Kasumi-1 (cell line): ENCODE measurements at regions not wholly inside any gene's neighbourhood (a gene's known extent, or its start where the extent isn't known, plus 50 kb on each side); places are given as distances from the start of the nearest gene placed in this dataset.
"Not testable (repeated sequence)": the region's sequence is repeated elsewhere in the genome, so short reads cannot be mapped to it uniquely, and the experiment has no call there.

Experiments used
- DNase-seq, 2 experiments: peaks; one replicate each; lab custom pipeline; 2025; lab: John Stamatoyannopoulos, UW

DNA sequence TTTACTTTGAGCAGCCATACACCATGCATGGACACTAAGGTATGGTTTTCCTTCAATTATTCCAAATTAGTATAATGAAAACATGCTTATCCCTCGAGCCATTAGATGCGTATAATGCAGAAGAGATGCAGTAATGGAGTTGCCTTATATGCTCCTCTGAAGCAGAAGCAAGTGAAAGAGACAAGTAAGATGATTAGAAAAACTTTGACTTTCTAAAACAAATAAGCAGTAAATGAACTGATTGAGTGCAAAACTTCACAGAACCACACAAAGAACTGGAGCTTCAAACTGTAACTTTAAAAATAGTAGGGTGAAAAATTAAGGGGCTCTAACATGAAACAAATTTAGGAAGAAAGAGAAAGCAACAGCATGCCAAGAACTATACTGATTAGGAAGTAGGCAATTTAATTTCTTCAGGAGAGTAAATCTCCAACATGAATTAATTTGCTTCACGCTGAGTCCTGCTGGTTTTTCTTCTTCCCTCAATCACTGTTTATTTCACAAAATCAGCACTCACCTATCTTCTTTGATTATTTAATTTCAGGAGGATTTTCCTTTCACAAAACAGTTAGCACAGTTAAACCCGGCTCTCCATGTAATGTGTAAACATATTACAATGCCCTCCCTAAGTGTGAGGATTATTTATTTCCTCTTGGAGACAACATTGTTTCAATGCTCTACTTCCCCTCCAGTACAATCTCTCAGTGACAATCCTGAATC lies 90.3 kb upstream of the PAM start:
- DNase-seq: no peak

DNA sequence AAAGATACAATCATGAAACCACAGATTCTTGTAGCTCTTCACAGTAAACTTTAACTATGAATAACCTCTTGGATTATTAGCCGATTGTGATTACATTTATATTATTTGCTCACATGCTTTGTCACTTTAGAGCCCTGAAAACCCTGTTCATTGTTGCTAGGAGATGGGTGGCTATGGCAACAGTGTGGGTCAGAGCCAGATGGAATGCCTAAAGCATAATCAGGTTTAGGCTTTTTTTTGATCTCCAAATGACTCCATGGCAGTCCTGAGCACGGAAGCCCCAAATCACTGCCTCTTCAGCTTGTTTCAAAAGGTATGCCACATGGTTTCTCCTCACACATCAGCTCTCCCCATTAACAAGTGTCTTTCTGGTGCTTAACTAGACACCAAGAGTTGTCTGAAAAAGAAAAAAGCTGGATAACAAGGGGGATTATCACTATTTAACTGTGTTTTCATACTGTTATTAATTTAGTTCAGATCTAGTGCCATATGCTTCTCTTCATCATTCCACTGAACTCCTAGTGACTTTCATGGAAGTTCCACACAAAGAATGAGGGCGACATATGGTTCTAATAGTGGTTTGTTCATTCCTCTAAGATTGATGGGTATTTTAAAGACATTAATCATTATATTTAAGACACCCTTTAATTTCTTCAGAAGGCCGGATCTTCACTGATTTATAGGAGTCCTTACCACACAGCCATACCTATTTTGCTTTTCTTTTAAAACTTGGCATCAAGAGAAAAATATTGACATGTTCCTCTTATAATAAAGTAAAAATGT lies 88.8 kb upstream of the PAM start:
- no peak for DNase-seq

DNA sequence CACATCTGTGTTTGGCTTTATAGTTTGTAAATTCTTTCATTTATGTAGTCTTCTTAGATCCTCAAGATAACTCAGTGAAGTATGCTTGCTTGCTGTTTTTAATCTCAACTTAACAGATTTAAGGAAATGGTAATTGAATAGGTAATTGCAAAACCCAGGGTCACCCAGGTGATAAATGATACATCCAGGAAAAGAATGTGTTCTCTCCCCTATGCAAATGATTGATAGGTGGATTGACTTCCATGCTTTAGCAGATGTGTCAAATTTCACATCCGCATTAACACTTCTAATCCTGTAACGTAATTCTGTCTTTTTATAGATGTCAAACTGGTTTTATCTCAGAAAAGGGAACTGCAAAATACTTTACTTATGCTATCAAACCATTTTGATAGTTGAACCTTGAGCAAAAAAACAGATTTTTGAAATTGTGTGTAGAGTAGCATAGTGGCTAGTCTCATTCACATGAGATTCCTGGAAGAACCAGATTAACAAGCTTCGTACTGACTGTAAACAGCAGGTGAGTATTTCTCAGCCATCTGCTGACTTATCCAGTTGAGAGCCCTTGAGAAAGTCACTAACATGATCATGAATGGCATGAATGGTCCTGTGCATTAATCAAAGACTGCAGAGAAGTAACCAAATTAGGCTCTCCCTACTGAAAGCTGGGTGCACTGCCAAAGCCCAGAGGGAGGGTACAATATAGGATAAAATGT lies 86.7 kb upstream of the PAM start:
- no peak for DNase-seq

DNA sequence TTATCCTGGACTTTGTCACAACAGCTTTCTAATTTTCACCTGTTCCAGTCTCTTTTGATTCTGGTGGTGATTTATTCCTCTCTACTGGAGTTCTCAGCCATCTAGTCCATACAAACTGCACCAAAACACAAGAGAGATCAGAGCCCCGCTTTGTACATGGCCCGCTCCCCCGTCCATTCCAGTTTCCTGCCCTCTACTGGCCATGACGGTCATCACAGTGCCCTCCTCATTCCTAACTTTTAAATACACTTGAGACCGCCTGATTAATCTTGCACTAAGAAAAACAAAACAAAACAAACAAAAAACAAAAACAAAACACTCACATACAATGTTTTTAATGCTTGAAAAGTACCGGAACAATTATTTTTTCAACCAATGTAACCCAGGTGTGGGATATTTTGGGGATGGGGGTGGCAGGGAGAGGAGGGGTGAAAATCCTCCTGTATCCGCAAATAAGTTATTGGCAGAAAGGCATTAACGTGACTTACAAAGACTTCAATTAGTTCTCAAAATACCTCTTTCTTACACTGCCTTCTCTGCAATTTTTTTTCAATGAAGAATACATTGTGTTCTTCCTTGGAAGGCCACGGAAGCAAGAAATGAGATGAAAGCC lies 84.8 kb upstream of the PAM start:
- peak; percentile 18 to 56 for DNase-seq

DNA sequence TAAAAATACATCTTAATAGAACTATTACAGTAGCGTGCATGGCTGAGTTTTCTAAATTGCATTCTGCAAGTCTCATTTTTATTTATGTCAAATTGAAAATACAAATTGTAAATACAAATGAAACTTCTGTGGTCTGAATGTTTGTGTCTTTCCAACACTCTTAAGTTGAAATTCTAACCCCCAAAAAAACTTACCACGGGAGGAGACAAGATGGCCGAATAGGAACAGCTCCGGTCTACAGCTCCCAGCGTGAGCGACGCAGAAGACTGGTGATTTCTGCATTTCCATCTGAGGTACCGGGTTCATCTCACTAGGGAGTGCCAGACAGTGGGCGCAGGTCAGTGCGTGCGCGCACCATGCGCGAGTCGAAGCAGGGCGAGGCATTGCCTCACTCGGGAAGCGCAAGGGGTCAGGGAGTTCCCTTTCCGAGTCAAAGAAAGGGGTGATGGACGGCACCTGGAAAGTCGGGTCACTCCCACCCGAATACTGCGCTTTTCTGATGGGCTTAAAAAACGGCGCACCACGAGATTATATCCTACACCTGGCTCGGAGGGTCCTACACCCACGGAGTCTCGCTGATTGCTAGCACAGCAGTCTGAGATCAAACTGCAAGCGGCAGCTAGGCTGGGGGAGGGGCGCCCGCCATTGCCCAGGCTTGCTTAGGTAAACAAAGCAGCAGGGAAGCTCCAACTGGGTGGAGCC lies 83.9 kb upstream of the PAM start:
- DNase-seq: not testable (repeated sequence)

DNA sequence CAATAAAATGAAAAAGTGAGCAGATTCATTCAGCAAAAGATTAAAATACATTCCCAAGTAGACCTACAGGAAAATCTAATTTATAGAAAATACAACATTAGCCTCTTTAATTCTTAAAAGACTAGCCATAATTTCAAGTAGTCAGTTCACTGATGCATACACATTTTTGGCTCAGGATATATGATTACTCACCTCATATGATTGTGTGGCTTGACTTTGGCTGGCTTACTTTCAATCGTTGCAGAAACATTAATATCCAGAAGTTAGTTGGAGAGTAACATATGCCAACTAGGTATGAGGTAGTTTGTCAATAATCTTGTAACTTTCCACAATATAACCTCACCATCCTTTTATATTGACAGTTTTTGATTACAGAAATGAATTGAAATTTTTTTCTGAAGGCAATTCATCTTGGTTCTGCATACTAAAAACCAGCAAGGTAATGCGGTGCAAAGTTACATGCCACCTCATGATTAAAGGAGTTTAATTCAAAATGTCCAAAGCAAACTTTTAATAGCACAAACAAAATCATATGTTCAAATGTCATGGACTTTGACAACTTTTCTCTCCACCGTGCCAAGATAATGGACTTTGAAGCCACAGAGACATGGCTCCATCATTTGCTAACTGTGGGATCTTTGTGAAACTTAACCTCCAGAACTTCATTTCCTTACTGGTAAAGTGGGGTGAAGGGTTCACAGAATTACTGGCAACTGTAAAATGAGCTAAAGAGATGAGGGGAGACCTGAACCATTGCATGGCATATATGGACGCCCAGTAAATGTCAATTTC lies 76.6 kb upstream of the PAM start:
- no peak for DNase-seq

DNA sequence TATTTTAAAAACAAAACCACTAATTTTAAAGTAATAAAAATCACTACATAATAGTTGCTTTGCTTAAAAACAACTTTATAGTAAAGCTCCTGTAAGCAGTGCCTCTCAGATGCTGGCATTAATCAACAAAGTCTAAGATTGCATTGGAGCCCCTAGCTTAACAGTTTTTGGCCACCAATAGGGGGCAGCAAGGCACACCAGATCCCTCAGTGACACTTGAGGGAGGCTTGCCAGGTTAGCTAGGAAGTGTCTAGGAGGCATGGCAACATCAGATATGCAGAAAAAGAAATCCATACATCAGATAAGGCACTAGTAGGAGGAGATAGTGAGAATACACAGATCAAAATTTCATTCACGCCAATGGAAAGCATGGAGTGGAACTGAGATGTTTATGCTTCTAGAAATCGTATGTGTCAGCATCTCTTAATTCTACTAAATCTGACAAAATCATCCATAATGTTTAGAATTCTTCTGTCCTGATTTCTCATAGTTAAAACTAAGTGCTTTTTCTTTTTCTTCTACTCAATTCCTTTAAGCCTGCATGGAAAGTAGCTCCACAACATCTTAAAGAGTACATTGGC lies 73.6 kb upstream of the PAM start:
- DNase-seq: peak; percentile 64 to 81

DNA sequence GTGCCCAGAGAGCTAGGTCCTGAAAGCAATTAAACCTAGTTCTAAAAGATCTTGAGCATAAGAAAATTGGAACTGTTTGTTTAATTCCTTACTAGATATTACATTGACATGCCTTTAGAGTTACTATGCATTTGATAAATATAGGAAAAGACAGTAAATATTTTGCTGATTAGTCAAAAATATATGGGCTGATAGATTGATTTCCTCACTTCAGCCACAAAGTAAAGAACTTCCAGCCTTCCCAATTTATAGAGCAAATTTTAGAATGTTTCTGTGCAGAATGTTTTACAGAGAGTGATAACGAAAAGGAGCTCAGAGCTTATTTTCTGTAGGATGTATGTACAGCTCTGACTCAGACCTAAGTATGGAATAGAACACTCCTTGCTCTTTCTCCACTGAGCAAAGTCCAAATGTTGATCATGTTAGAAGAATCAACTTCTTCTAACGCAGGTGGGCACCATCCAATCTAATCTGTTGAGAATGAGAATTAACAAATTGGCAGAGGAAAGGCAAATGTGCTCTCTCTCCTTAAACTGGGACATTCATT lies 72.9 kb upstream of the PAM start:
- no peak for DNase-seq

DNA sequence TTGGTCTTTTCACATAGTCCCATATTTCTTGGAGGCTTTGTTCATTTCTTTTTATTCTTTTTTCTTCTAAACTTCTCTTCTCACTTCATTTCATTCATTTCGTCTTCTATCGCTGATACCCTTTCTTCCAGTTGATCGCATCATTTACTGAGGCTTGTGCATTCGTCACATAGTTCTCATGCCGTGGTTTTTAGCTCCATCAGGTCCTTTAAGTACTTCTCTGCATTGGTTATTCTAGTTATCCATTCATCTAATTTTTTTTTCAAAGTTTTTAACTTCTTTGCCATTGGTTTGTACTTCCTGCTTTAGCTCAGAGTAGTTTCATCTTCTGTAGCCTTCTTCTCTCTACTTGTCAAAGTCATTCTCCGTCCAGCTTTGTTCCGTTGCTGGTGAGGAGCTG lies 67.0 kb upstream of the PAM start:
- not testable (repeated sequence) for DNase-seq

DNA sequence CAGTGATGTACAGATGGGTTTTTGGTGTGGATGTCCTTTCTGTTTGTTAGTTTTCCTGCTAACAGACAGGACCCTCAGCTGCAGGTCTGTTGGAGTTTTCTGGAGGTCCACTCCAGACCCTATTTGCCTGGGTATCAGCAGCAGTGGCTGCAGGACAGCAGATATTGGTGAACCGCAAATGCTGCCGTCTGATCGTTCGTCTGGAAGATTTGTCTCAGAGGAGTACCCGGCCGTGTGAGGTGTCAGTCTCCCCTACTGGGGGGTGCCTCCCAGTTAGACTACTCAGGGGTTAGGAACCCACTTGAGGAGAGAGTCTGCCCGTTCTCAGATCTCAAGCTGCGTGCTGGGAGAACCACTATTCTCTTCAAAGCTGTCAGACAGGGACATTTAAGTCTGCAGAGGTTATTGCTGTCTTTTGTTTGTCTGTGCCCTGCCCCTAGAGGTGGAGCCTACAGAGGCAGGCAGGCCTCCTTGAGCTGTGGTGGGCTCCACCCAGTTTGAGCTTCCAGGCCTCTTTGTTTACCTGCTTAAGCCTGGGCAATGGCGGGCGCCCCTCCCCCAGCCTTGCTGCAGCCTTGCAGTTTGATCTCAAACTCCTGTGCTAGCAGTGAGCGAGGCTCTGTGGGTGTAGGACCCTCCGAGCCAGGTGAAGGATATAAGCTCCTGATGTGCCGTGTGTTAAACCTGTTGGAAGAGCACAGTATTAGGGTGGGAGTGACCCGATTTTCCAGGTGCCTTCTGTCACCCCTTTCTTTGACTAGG lies 66.3 kb upstream of the PAM start:
- DNase-seq: not testable (repeated sequence)

DNA sequence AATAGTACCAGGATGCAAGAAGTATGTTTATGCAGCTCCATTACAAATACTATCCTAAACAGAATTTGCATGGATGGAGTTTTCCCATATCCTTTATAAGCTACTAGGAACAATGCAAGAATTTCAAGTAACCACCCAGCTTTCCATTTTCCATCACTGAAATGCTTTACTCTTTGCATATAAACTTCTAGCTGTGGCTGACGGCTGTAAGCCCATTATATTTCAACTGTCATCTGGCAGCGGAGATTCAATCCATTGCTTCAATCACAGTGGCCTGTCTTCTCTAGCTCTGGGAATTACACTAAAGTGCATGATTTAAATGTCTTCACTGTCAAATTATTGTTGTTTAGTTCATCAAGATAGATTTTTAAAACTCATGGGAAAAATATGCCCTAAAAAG lies 64.2 kb upstream of the PAM start:
- no peak for DNase-seq

DNA sequence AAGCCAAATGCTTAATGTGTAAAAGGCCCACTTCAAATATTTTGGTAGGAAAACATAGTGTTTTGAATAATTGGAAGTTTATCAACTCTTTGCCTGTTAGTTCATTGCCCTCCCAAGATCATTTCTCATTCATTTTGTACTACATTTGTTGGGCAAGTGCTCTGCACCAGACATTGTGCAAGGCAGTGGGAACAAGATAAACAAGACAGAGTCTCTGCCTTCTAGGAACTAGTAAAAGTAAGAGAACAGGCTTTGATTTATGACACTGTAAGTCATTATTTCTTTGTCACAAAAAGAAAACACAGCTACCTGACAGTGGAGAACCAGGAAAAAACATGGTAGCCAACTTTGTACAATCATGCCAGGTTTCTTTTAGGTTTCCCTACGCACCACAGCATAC lies 63.7 kb upstream of the PAM start:
- no peak for DNase-seq

DNA sequence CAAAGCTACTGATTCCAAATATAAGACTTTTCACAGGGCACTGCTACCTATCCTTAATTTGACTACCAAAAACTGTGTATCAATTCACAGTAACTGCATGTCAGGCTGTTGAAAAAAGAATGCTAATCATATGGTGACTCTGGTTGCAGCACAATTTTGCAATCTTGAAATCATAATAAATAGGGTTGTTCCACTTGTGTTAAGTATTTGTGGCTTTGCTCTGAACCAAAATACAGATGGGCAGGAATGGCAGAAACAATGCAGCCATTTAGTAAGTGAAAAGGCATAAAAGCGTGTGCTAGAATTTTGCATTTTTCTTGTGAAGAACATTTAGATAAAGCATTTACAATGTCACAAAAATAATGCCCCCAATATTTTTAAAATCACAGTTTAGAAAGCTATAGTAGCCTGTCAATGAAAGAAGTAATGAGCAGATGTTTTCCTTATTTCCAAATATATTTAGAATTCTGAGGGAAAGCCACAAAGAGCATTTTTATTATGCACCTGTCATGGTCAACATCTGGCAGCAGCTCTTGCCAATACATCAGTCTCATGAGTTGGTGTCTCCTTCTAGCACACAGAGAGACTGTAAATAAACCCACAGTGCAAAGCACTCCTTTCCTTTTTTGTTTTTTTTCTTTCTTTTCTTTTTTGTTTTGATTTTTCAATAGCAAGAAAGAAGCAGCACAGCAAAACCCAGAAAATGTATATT lies 54.8 kb upstream of the PAM start:
- no peak for DNase-seq

DNA sequence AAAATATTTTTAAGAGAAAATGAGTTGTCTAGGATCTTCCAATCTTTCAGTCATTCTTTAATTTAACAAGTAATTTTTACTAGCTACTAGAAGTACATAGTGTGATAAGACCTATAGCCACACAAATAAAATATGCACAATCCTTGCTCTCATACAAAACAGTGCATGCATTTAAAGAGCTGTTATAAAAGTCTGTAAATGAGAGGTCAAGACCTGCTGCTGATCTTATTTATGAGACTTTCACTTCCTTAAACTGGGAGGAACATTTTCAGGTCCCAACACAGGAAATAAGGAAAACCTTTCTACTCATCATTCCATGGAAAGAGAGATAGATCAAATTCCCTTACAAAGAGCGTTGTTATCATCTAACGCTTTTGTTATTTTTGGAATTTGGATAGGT lies 54.2 kb upstream of the PAM start:
- no peak for DNase-seq

DNA sequence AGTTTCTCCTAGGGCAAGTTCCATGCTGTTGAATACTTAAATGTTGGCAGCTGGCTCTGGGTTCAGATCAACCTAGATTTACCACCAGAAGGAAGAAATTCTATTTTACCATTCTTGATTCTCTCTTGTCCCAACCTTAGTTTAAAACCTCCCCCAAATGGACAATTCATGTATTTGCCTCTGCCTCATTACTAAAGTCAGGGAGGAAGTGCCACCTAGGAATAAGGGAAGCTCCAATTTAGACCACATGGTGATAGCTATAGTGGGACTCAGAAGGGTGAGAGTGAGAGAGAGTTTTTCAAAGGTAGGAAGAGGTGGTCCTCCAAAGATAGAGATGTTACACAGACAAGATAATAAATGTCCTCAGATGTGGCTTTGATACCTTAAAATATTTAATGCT lies 53.4 kb upstream of the PAM start:
- DNase-seq: no peak
